ENCODE measurements at regions not wholly inside any gene's neighbourhood (a gene's known extent, or its start where the extent isn't known, plus 50 kb on each side); places are given as distances from the start of the nearest gene placed in this dataset.

DNA sequence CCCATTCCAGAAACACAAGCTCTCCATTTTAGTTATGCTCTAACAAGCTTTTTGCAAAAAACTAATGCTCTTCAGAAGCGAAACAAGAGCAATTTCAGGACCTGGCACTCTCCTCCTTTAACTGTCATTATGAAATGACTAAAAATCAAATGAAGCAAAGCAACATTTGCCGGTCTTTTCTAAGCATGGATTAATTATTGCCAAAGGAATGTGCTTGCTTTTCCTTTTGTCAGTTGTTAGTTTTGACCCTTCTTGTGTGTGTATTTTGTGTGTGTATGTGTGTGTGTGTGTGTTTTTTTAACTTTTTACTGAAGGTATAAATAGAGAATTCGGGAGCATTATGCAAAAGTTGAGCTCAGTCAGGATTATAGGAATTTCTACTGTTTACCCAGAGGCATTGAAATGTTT, 509.1 kb downstream of the TUSC7 start:
- H3K27ac ChIP-seq: no peak overlapping the region
- no peak overlapping the region for H3K4me3 ChIP-seq

DNA sequence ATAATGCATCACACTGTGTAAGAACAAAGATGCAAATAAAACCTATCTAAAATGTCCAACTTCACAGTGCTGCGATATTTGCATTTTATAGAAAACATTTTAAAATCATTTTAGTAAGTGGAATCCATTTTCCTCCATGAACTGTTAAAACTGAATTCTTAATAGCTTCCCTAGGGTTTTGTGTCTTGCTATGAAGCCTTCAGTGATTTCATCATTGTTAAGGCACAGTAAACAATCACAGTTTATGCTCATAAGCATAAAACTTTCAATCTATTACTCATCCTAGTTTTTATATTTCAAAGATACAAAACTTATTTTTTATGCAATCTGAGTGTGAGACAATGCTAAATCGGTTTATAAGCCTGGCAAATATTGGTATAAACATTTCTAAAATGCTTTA, 509.7 kb downstream of the TUSC7 start:
- Histone ChIP-seq H3K27ac (no peak overlapping the region), H3K4me3 (no peak overlapping the region)

- Histone ChIP-seq H3K27ac (no peak overlapping the region), H3K4me3 (no peak overlapping the region)
Observed at GRCh38 chr3:117226932-117227331, 517.4 kb downstream of the TUSC7 start.

DNA sequence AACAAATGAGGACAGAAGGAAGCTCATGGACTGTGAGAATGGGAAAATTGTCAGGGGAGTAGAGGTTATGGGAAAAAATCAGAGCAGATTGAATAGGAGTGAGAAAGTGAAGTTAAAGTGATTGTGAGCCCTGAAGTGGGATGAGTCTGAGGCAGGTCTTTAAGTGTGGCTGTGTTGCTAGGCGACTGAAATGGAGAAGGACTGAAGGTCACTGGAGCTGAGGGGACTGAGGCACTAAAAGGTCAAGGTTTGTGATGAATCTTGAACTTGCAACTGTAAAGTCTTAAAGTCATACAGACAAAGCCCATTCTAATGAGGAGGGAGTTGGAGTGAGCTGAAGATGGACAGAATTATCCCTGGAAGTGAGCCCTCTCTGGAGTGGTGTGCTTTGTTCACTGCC, 518.9 kb downstream of the TUSC7 start:
- Histone ChIP-seq H3K27ac (no peak overlapping the region), H3K4me3 (no peak overlapping the region)

DNA sequence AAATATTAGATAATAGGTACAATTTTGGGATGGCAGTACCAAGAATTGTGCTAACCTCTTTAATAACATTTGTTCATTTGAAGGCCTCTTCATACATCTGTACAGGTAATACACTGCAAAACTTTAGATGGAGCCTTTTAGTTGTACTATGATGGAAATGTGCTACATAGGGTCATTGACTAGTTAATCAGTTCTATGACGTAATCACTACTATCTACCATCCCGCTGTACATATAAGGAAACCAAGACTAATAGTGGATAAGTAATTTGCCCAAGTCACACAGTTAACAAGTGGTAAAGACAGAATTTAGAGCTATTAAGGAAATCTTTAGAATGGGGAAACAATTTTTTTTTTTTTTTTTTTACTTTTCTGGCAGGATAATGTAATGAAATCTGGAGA, 521.3 kb downstream of the TUSC7 start:
- Histone ChIP-seq H3K27ac (no peak overlapping the region), H3K4me3 (no peak overlapping the region)

GRCh38 chr3:117234331-117234730, 524.8 kb downstream of the TUSC7 start:
- Histone ChIP-seq H3K4me3 (no peak overlapping the region), H3K27ac (no peak overlapping the region)

GRCh38 chr3:117235304-117235703, 525.7 kb downstream of the TUSC7 start:
- H3K27ac ChIP-seq: no peak overlapping the region
- H3K4me3 ChIP-seq: no peak overlapping the region

DNA sequence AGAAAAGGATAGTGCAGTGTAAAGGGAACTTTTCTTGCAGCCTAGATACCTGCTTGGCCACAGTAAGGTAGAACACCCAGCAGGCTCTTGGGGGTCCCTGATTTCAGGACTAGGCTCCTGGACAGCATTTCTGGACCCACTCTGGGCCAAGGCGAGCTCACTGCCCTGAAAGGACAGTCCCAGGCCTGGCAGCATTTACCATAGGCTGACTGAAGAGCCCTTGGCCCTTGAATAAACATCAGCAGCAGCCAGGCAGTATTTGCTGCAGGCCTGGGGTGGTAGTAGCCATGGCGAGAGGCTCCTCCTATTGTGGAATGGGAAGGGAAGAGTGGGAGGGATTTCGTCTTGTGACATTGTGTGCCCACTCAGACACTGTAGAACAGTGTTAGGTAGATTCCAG, 529.2 kb downstream of the TUSC7 start:
- no peak overlapping the region for H3K27ac ChIP-seq
- no peak overlapping the region for H3K4me3 ChIP-seq

DNA sequence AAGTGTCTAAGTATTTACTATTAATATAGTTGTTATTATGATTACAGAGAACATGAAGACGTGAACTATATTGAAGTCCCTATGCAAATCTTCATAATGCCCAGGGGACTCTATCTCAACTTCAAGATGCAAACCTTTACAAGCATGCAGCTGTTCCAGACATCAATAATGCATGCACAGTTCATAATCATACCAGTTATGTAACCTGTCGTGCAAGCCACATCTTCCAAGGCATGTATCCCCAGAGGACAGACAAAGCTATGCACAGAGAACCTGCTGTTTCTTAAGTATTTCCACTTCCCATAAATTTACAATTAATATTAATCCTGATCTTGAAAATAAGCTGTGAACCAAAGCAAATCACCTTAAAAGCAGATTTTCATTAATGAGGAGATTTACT, 534.1 kb downstream of the TUSC7 start:
- H3K4me3 ChIP-seq: no peak overlapping the region
- H3K27ac ChIP-seq: no peak overlapping the region

- H3K27ac ChIP-seq: no peak overlapping the region
Observed at GRCh38 chr3:117246771-117247555, 537.4 kb downstream of the TUSC7 start.

DNA sequence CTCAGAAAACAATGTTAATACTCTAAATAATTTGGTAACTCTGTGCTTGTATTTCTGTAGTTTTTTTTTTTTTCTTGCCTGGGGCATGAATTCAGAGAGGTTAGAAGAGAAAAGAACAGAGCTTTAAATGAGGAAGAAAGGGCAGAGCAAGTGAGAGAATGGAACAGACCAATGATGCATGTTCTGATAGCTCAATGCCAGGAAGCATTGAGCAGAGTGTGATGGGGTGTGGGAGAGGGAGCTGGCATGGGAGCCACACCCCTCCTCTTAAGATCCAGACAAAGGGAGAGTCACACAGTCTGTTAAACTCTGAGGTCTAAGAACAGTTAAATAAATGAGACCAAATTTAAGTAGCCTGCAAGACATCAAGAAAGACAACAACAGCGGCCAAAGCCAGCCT, 538.6 kb downstream of the TUSC7 start:
- no peak overlapping the region for H3K27ac ChIP-seq
- H3K4me3 ChIP-seq: no peak overlapping the region

More at GRCh38 chr3:117246771-117247555, 537.4 kb downstream of the TUSC7 start:
- no peak overlapping the region for H3K4me3 ChIP-seq

DNA sequence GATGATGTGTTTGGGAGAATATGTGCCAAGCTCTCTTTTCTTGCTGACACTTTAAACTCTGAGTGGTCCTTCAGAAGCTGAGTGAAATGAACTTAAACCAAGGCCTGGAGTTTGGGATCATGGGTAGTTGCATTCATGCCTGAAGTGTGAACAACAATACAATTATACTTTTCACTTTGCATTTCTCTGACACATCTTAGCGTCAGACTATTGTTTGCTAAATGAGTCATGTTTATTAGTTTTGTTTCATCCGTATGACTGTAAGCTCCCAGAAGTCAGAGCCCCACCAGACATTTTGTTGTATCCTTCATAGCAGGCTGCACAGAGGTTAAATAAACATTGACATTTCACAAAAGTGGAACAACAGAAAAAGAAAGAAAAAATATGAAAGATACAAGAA, 542.6 kb downstream of the TUSC7 start:
- H3K4me3 ChIP-seq: no peak overlapping the region
- H3K27ac ChIP-seq: no peak overlapping the region

DNA sequence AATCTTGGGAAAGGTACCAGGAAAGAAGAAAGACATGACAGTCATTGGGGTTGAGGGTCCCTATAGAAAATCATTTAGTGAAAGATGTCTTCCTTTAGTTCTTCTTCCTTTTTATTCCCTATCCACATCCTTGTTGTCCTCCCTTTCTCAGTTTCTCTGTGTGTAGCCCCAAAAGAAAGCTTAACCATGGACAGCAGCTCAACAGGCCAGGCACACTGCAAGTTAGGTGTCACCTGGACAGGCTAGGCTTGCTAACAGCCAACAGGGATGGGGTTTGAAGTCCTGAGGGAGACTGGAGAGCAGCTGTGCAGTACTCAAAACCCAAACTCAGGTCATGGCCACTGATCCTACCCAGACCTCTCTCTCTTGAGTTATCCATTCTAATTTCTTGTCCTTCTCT, 543.1 kb downstream of the TUSC7 start:
- H3K27ac ChIP-seq: no peak overlapping the region
- H3K4me3 ChIP-seq: no peak overlapping the region

DNA sequence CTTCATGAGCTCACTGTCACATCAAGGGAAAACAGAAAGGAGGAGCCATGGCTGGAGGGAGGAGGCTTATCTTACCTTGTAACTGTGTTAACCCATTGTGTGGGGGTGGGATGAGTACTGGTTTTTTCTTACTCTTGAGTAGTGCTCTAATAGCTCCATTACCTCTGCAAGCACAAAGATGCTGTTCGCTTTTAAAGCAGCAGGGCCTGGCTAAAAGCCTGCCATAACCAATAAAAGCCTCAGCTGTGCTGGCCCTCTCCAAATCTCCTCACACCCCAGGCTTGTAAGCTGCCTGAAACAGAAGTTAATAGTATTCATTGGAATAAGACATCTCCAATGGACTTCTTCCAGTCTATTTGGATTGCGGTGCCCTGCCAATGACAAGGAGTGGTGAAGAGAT, 544.1 kb downstream of the TUSC7 start:
- Histone ChIP-seq H3K27ac (no peak overlapping the region), H3K4me3 (no peak overlapping the region)

DNA sequence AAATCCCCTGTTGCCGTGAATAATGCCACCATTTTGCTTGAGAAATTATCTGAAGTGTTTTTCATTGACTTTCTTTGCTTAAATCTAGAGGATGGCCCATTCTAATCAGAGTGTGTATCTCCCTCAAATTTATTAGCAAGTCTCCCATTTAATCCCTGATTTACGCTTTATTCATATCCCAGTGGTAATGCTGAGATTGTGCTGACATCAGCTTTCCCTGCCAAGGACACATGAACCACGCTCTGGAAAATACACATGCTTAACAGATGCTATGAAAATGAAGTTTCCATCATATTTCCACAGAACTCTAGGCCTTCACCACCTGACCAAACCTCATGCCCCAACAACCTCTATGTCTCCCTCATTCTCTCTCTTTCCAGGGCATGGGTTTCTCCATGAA, 545.4 kb downstream of the TUSC7 start:
- Histone ChIP-seq H3K4me3 (no peak overlapping the region), H3K27ac (no peak overlapping the region)

GRCh38 chr3:117255736-117256135, 546.2 kb downstream of the TUSC7 start:
- Histone ChIP-seq H3K27ac (no peak overlapping the region), H3K4me3 (no peak overlapping the region)

- no peak overlapping the region for H3K4me3 ChIP-seq
- H3K27ac ChIP-seq: no peak overlapping the region
Observed at GRCh38 chr3:117261983-117262421, 552.4 kb downstream of the TUSC7 start.

DNA sequence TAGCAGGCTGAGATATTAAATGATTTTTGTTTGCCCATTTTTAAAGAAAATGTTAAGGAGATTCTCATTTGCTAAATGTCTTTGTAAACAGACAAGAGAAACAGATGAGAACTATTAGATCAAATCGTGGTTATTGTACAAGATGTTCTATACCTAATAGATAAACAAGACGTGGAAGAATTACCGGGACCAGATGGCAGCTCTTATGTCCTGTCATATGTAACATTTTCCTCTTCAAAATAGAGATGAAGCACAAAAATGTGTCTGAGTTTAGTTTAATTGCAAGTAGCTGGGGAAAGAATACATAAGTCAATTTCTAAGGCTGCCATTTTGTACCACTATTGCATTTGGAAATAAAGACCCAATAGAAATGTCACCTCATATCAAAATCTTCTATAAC, 553.7 kb downstream of the TUSC7 start:
- Histone ChIP-seq H3K4me3 (no peak overlapping the region), H3K27ac (no peak overlapping the region)

GRCh38 chr3:117263745-117264144, 554.2 kb downstream of the TUSC7 start:
- H3K4me3 ChIP-seq: no peak overlapping the region
- H3K27ac ChIP-seq: no peak overlapping the region

- H3K27ac ChIP-seq: no peak overlapping the region
- no peak overlapping the region for H3K4me3 ChIP-seq
Observed at GRCh38 chr3:117264204-117264994, 554.8 kb downstream of the TUSC7 start.

DNA sequence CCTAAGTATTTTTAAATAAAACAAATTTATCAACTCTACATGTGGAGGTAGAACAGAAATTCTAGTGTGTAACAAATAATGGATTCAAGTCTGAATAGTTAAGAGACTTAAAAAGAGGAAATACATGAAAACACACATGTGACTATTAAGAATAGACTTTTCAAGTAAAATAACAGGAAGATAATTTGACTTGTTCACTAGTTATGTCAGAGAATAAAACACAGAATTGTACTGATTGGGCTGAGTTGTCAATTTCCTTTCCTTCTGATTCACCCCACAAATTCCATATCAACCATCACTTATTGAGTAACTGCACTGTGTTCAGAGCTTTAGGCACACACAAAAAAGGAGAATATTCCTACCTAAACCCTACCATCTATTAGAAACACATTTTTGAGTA, 557.2 kb downstream of the TUSC7 start:
- Histone ChIP-seq H3K27ac (no peak overlapping the region), H3K4me3 (no peak overlapping the region)

Data from skin epidermis (tissue), 12 donors.